GM21723 (cell line): ENCODE measurements at regions not wholly inside any gene's neighbourhood (a gene's known extent, or its start where the extent isn't known, plus 50 kb on each side); places are given as distances from the start of the nearest gene placed in this dataset.

Experiments used
- ATAC-seq: cut with Tn5 transposase; IDR thresholded peaks from one replicate; pipeline ENCODE4 v1.9.1; 2021; ENCODE audit warnings: mild to moderate bottlenecking, moderate library complexity; ENCODE audit not compliant: unreplicated experiment

GRCh38 chr10:131700032-131700431, 200.8 kb upstream of the PPP2R2D start:
- ATAC-seq, result no peak

GRCh38 chr10:131700506-131700905, 200.3 kb upstream of the PPP2R2D start:
- no peak for ATAC-seq

- no peak for ATAC-seq
Measured at GRCh38 chr10:131701131-131701947, 199.5 kb upstream of the PPP2R2D start.

- ATAC-seq, result no peak
Measured at GRCh38 chr10:131702531-131703356, 198.1 kb upstream of the PPP2R2D start.

GRCh38 chr10:131703541-131703940, 197.3 kb upstream of the PPP2R2D start:
- no peak for ATAC-seq

- no peak for ATAC-seq
Measured at GRCh38 chr10:131703941-131704340, 196.9 kb upstream of the PPP2R2D start.

GRCh38 chr10:131706476-131706875, 194.3 kb upstream of the PPP2R2D start:
- no peak for ATAC-seq

- no peak for ATAC-seq
Measured at GRCh38 chr10:131706952-131707351, 193.9 kb upstream of the PPP2R2D start.

GRCh38 chr10:131708225-131708880, 192.5 kb upstream of the PPP2R2D start:
- ATAC-seq, result no peak

- no peak for ATAC-seq
Measured at GRCh38 chr10:131710142-131710861, 190.5 kb upstream of the PPP2R2D start.

GRCh38 chr10:131722121-131722520, 178.7 kb upstream of the PPP2R2D start:
- ATAC-seq, result no peak

GRCh38 chr10:131722525-131723264, 178.1 kb upstream of the PPP2R2D start:
- no peak for ATAC-seq

- ATAC-seq, result no peak
Measured at GRCh38 chr10:131723297-131724168, 177.3 kb upstream of the PPP2R2D start.

- no peak for ATAC-seq
Measured at GRCh38 chr10:131724169-131724545, 176.7 kb upstream of the PPP2R2D start.

- no peak for ATAC-seq
Measured at GRCh38 chr10:131724891-131725580, 175.8 kb upstream of the PPP2R2D start.

- ATAC-seq, result no peak
Measured at GRCh38 chr10:131725581-131726069, 175.2 kb upstream of the PPP2R2D start.

GRCh38 chr10:131726076-131726880, 174.5 kb upstream of the PPP2R2D start:
- ATAC-seq, result no peak

GRCh38 chr10:131726967-131727366, 173.8 kb upstream of the PPP2R2D start:
- ATAC-seq, result no peak
